Aorta (tissue), 5 donors: ENCODE measurements at regions not wholly inside any gene's neighbourhood (a gene's known extent, or its start where the extent isn't known, plus 50 kb on each side); places are given as distances from the start of the nearest gene placed in this dataset.

Source experiments
- ATAC-seq: fragments of 200-7000 bp; cut with Tn5 transposase; one replicate; pipeline ENCODE4 v1.9.1; 2022; ENCODE audit warnings: moderate library complexity; ENCODE audit not compliant: low FRiP score
- DNase-seq, 2 donors: peaks; one replicate each; pipeline ENCODE4 v3.0.0-alpha.2; 2020
- H3K27ac ChIP-seq, 2 donors: one replicate each; pipeline ENCODE4 v1.5.1; 2013; ENCODE audit warnings: low read length in 2 of 2, mild to moderate bottlenecking in 2 of 2, moderate library complexity in 2 of 2, control low read depth in 1 of 2, inconsistent platforms in 1 of 2, low read depth in 1 of 2
- H3K27me3 ChIP-seq, 2 donors: one replicate each; pipeline ENCODE4 v1.6.1; 2013; ENCODE audit warnings: control low read depth in 1 of 2, low read length in 1 of 2, mild to moderate bottlenecking in 1 of 2, moderate library complexity in 1 of 2; ENCODE audit not compliant: insufficient read depth in 2 of 2, control insufficient read depth in 1 of 2
- H3K36me3 ChIP-seq, 2 donors: one replicate each; pipeline ENCODE4 v1.6.1; 2013; ENCODE audit warnings: control low read depth in 1 of 2, low read length in 1 of 2, mild to moderate bottlenecking in 1 of 2; ENCODE audit not compliant: insufficient read depth in 2 of 2, control insufficient read depth in 1 of 2
- H3K4me1 ChIP-seq, 2 donors: one replicate each; pipeline ENCODE4 v1.6.1; 2013; ENCODE audit warnings: low read length in 2 of 2, control low read depth in 1 of 2, mild to moderate bottlenecking in 1 of 2, moderate library complexity in 1 of 2; ENCODE audit not compliant: insufficient read depth in 2 of 2, control insufficient read depth in 1 of 2
- H3K4me3 ChIP-seq, 2 donors: one replicate each; pipeline ENCODE4 v1.5.1; 2013; ENCODE audit warnings: low read length in 2 of 2, control low read depth in 1 of 2, mild to moderate bottlenecking in 1 of 2
- H3K9me3 ChIP-seq: one replicate; pipeline ENCODE4 v1.6.1; 2013; ENCODE audit warnings: mild to moderate bottlenecking, low read length; ENCODE audit not compliant: control insufficient read depth
- WGBS, 2 donors: extraction: QIAGEN DNeasy Blood & Tissue Kit; methylation state at CpG; one replicate each; pipeline ENCODE4 v1.1.7; 2013; 5-methylcytosine and 5-hydroxymethylcytosine counted together
- intact Hi-C, 2 donors: fragments of 100-400 bp; cut with DNase I; formaldehyde crosslinking; loops; one replicate each; pipeline versions ENCODE4 v1.14.2 to v1.15.0; 2022
- donor health status: healthy with polysubstance abuse.
- donor health status: Bipolar disorder and iron deficiency.
- donor health status: DM: no; HTN: no; CAD: no.
- donor health status: DM: no; HTN: no; CAD: no.
- donor health status: DM: yes; HTN: yes; CAD: no.

- Histone ChIP-seq H3K36me3 (no peaks in the 10 kb centered on the region), H3K27ac (no peak overlapping the region), H3K4me1 (no peaks in the 10 kb centered on the region), H3K4me3 (no peak overlapping the region), H3K9me3 (no peaks in the 10 kb centered on the region), H3K27me3 (no peaks in the 10 kb centered on the region)
- no peak for ATAC-seq
- intact Hi-C loops, result no loop called here
- DNase-seq, result no peak
Observed at GRCh38 chr6:133170602-133171001, 70.6 kb upstream of the EYA4 start.

DNA sequence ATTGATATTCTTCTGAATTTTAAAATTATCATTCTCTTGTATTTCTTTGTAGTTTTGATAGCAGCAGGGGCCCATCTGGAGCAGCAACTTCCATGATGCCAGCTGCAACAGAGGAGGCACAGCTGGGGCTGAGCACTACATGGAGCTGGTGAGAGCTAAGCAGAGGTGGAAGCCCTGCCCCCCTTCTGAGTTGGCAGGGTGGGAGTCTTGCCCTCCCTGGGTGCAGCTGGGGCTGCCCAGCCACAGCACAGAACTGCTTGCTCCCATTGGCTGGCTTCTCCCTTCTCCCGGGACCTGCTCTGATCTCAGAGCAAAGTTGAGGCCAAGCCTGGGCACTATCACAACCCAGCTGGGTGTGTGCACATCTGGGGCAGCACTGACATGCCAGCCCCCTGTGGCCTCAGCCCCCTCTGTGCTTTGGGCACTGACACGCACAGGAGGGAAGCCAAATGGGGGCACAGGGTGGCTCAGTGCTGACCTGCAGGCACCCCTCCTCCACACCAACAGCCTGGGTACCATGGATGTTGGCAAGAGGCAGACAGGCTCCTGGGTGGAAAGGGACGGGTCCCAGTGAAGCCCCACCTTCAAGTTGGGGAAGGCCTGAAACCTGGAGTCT is 69.1 kb upstream of the EYA4 start:
- no peak overlapping the region for H3K27ac ChIP-seq
- peak in 1 of 2 donors; percentile 57 for DNase-seq
- H3K27me3 ChIP-seq, result no peaks in the 10 kb centered on the region
- H3K36me3 ChIP-seq, result no peaks in the 10 kb centered on the region
- H3K4me3 ChIP-seq, result no peak overlapping the region
- 75 to 94% methylated on average over 3 of the region's 3 CpGs for WGBS, 2 donors
- no peaks in the 10 kb centered on the region for H3K9me3 ChIP-seq
- ATAC-seq, result peak; percentile 41
- no peaks in the 10 kb centered on the region for H3K4me1 ChIP-seq
- intact Hi-C loops, result no loop called here

GRCh38 chr6:133173276-133173675 is 67.9 kb upstream of the EYA4 start:
- Histone ChIP-seq H3K4me3 (no peak overlapping the region), H3K9me3 (no peaks in the 10 kb centered on the region), H3K27me3 (no peaks in the 10 kb centered on the region), H3K36me3 (no peaks in the 10 kb centered on the region), H3K4me1 (no peaks in the 10 kb centered on the region), H3K27ac (no peak overlapping the region)
- intact Hi-C loops, result no loop called here
- WGBS, 2 donors, result 56 to 62% methylated on average over 4 of the region's 4 CpGs
- DNase-seq (peak in 1 of 2 donors; percentile 42), ATAC-seq (no peak)

- Histone ChIP-seq H3K36me3 (no peaks in the 10 kb centered on the region), H3K27me3 (no peaks in the 10 kb centered on the region), H3K4me3 (no peak overlapping the region), H3K4me1 (no peaks in the 10 kb centered on the region), H3K9me3 (no peaks in the 10 kb centered on the region), H3K27ac (no peak overlapping the region)
- intact Hi-C loops, result no loop called here
- no peak for DNase-seq
- no peak for ATAC-seq
Observed at GRCh38 chr6:133179481-133179880, 61.7 kb upstream of the EYA4 start.

GRCh38 chr6:133183691-133184090 is 57.5 kb upstream of the EYA4 start:
- no peaks in the 10 kb centered on the region for H3K27me3 ChIP-seq
- ATAC-seq (no peak), DNase-seq (no peak)
- WGBS, 2 donors, result 60 to 63% methylated on average over 2 of the region's 2 CpGs
- no peak overlapping the region for H3K27ac ChIP-seq
- H3K4me1 ChIP-seq, result no peaks in the 10 kb centered on the region
- H3K9me3 ChIP-seq, result no peaks in the 10 kb centered on the region
- intact Hi-C loops, result loop anchor here in 1 of 2 donors (5.0 kb wide), 1 partner anchor 329 kb away; no protein-coding TSS in a partner anchor
- no peaks in the 10 kb centered on the region for H3K36me3 ChIP-seq
- no peak overlapping the region for H3K4me3 ChIP-seq

- no peaks in the 10 kb centered on the region for H3K27me3 ChIP-seq
- WGBS, 2 donors, result 27 to 29% methylated on average over 2 of the region's 2 CpGs
- H3K27ac ChIP-seq, result no peak overlapping the region
- no peaks in the 10 kb centered on the region for H3K9me3 ChIP-seq
- intact Hi-C loops, result loop anchor here (5.0 kb wide), 1 partner anchor 327 kb away; no protein-coding TSS in a partner anchor
- no peaks in the 10 kb centered on the region for H3K36me3 ChIP-seq
- H3K4me1 ChIP-seq, result no peaks in the 10 kb centered on the region
- DNase-seq (no peak), ATAC-seq (no peak)
- H3K4me3 ChIP-seq, result no peak overlapping the region
Observed at GRCh38 chr6:133184798-133185372, 56.3 kb upstream of the EYA4 start.

GRCh38 chr6:133185731-133186130 is 55.4 kb upstream of the EYA4 start:
- 71% methylated on average over 4 of the region's 4 CpGs for WGBS, 2 donors
- Histone ChIP-seq H3K4me1 (no peaks in the 10 kb centered on the region), H3K36me3 (no peaks in the 10 kb centered on the region), H3K27ac (no peak overlapping the region), H3K27me3 (no peaks in the 10 kb centered on the region), H3K9me3 (no peaks in the 10 kb centered on the region), H3K4me3 (no peak overlapping the region)
- ATAC-seq (no peak), DNase-seq (no peak)
- intact Hi-C loops, result loop anchor here in 1 of 2 donors (5.0 kb wide), 1 partner anchor 327 kb away; no protein-coding TSS in a partner anchor

- no peak for ATAC-seq
- 84% methylated on average over 2 of the region's 2 CpGs for WGBS, 2 donors
- intact Hi-C loops, result loop anchor here in 1 of 2 donors (5.0 kb wide), 1 partner anchor 325 kb away; no protein-coding TSS in a partner anchor
Observed at GRCh38 chr6:133187114-133187513, 54.0 kb upstream of the EYA4 start.

More at GRCh38 chr6:133187114-133187513, 54.0 kb upstream of the EYA4 start:
- Histone ChIP-seq H3K27me3 (no peaks in the 10 kb centered on the region), H3K4me1 (no peaks in the 10 kb centered on the region), H3K9me3 (no peaks in the 10 kb centered on the region), H3K36me3 (no peaks in the 10 kb centered on the region), H3K27ac (no peak overlapping the region), H3K4me3 (no peak overlapping the region)
- no peak for DNase-seq
